T-cell (primary cell): ENCODE measurements at regions not wholly inside any gene's neighbourhood (a gene's known extent, or its start where the extent isn't known, plus 50 kb on each side); places are given as distances from the start of the nearest gene placed in this dataset.

ENCODE experiments used
- ATAC-seq, 4 experiments: fragments of 200-7000 bp in 3 of 4; fragments of 150-1000 bp in 1 of 4; cut with Tn5 transposase; replicated peaks in 1 of 4; 1 replicate in 3 of 4; 2 replicates in 1 of 4; pipeline ENCODE4 v1.10.0; 2021; ENCODE audit warnings: moderate library complexity in 3 of 4, mild to moderate bottlenecking in 2 of 4, moderate number of reproducible peaks in 1 of 4
- CTCF ChIA-PET, 2 donors: fragments of 300-600 bp; sonication (Branson Sonifier 250); formaldehyde crosslinking; loops; one replicate each; lab custom pipeline; 2022; ENCODE audit warnings: antibody characterized with exemption in 2 of 2; lab: Charles Lee
- POLR2A ChIA-PET, 2 donors: fragments of 300-600 bp; sonication (Branson Sonifier 250); formaldehyde crosslinking; loops; one replicate each; lab custom pipeline; 2022; ENCODE audit warnings: antibody characterized with exemption in 2 of 2; lab: Charles Lee
- DNase-seq, 35 experiments: peaks; one replicate each; pipeline versions ENCODE4 v3.0.0 to v3.0.0-alpha.2; 2013 to 2023
- H3K27ac ChIP-seq: one replicate; pipeline ENCODE4 v1.5.1; 2013; ENCODE audit warnings: low read length
- H3K27me3 ChIP-seq, 2 experiments: replicated peaks in 1 of 2; 1 replicate in 1 of 2; 2 replicates in 1 of 2; pipeline versions ENCODE4 v1.6.1 to v1.7.0; 2013; ENCODE audit warnings: low read length in 1 of 2, mixed read lengths in 1 of 2; ENCODE audit not compliant: control insufficient read depth in 2 of 2, insufficient read depth in 2 of 2; ENCODE audit errors: extremely low read depth in 1 of 2
- H3K36me3 ChIP-seq, 2 donors: 1 replicate in 1 of 2; 2 replicates in 1 of 2; pipeline versions ENCODE4 v1.6.1 to v1.7.0; 2013; ENCODE audit warnings: low read length in 1 of 2; ENCODE audit not compliant: control insufficient read depth in 2 of 2, insufficient read depth in 1 of 2; ENCODE audit errors: extremely low read depth in 1 of 2
- H3K4me1 ChIP-seq, 2 experiments: 1 replicate in 1 of 2; 2 replicates in 1 of 2; pipeline versions ENCODE4 v1.6.1 to v1.7.0; 2013; ENCODE audit warnings: low read length in 2 of 2, mixed read lengths in 1 of 2; ENCODE audit not compliant: insufficient read depth in 2 of 2, control insufficient read depth in 1 of 2; ENCODE audit errors: extremely low read depth in 1 of 2
- H3K4me3 ChIP-seq, 2 donors: 1 replicate in 1 of 2; 2 replicates in 1 of 2; pipeline versions ENCODE4 v1.5.1 to v1.7.0; 2013; ENCODE audit warnings: mild to moderate bottlenecking in 2 of 2, low read length in 1 of 2, moderate library complexity in 1 of 2; ENCODE audit not compliant: control insufficient read depth in 1 of 2; ENCODE audit errors: extremely low read depth in 1 of 2
- H3K9me3 ChIP-seq: 2 replicates; pipeline ENCODE4 v1.7.0; 2013
- H3K27ac Mint-ChIP-seq, 2 donors: one replicate each; pipeline ENCODE4 v1.8.0; 2020 to 2021; ENCODE audit warnings: mild to moderate bottlenecking in 2 of 2, mixed read lengths in 2 of 2
- H3K27me3 Mint-ChIP-seq, 2 donors: one replicate each; pipeline ENCODE4 v1.8.0; 2021 to 2022; ENCODE audit warnings: mixed read lengths in 2 of 2
- H3K36me3 Mint-ChIP-seq: one replicate; pipeline ENCODE4 v1.8.0; 2021; ENCODE audit warnings: mixed read lengths
- H3K4me1 Mint-ChIP-seq, 3 donors: one replicate each; pipeline ENCODE4 v1.8.0; 2020 to 2022; ENCODE audit warnings: mixed read lengths in 3 of 3, mild to moderate bottlenecking in 1 of 3
- H3K4me3 Mint-ChIP-seq, 3 donors: one replicate each; pipeline ENCODE4 v1.8.0; 2020 to 2022; ENCODE audit warnings: mild to moderate bottlenecking in 3 of 3, mixed read lengths in 3 of 3, moderate library complexity in 3 of 3
- H3K9me3 Mint-ChIP-seq, 3 donors: one replicate each; pipeline ENCODE4 v1.8.0; 2020 to 2022; ENCODE audit warnings: mixed read lengths in 3 of 3
- WGBS: methylation state at CpG from one replicate; pipeline ENCODE4 v1.1.5; 2013; ENCODE audit warnings: missing lambda C conversion rate; ENCODE audit not compliant: insufficient coverage; 5-methylcytosine and 5-hydroxymethylcytosine counted together

DNA sequence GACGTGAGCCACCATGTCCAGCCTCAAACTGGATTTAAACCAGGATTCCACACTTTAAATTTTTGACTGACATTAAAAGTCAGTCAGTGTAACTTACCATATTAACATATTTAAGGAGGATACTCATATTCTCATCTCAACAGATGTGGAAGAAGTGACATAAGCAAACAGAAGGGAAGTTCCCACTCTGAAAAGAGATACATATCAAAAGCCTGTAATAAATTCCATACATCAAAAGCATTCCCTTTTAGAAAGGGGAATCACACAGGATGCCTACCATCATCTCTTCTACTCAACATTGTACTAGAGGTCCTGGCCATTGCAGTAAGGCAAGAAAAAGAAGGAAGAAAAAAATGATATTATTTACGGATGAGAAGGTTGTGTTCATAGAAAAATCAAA is 618.2 kb upstream of the DIPK2B start:
- Mint-ChIP-seq H3K27ac (no peak overlapping the region), H3K4me3 (no peak overlapping the region), H3K4me1 (peaks cover 0 to 7% (median 0%) of the 10 kb centered on the region in 3 donors), H3K27me3 (no peaks in the 10 kb centered on the region), H3K36me3 (no peaks in the 10 kb centered on the region), H3K9me3 (no peaks in the 10 kb centered on the region)
- H3K9me3 ChIP-seq: no peaks in the 10 kb centered on the region
- H3K27me3 ChIP-seq: no peaks in the 10 kb centered on the region
- ChIA-PET POLR2A (no interaction called here), CTCF (no interaction called here)
- DNase-seq (no peak), ATAC-seq (no peak)
- H3K36me3 ChIP-seq: no peaks in the 10 kb centered on the region
- H3K27ac ChIP-seq: no peak overlapping the region
- no peak overlapping the region for H3K4me3 ChIP-seq
- no CpG with 5 or more reads among the region's 2 CpGs for WGBS
- no peaks in the 10 kb centered on the region for H3K4me1 ChIP-seq

- no peak overlapping the region for H3K27ac Mint-ChIP-seq
- DNase-seq: no peak
- H3K36me3 Mint-ChIP-seq: no peaks in the 10 kb centered on the region
- ATAC-seq: no peak
- CTCF ChIA-PET: interaction anchor here in 1 of 2 donors (0.6 kb wide), 1 partner anchor 560 kb away, joined by 3 read pairs; no protein-coding TSS in a partner anchor
- WGBS: no CpG with 5 or more reads among the region's 1 CpG
- Histone ChIP-seq H3K27ac (no peak overlapping the region), H3K9me3 (no peaks in the 10 kb centered on the region), H3K27me3 (no peaks in the 10 kb centered on the region), H3K4me1 (no peaks in the 10 kb centered on the region), H3K36me3 (no peaks in the 10 kb centered on the region), H3K4me3 (no peak overlapping the region)
- H3K27me3 Mint-ChIP-seq: no peaks in the 10 kb centered on the region
- POLR2A ChIA-PET: no interaction called here
- no peaks in the 10 kb centered on the region for H3K9me3 Mint-ChIP-seq
- no peak overlapping the region for H3K4me3 Mint-ChIP-seq
- H3K4me1 Mint-ChIP-seq: peaks cover 0 to 28% (median 2%) of the 10 kb centered on the region in 3 donors
These were observed 614.8 kb upstream of the DIPK2B start for GRCh38 chrX:45815441-45815840.

GRCh38 chrX:45811326-45811725 is 610.6 kb upstream of the DIPK2B start:
- no peak overlapping the region for H3K27ac ChIP-seq
- H3K36me3 ChIP-seq: no peaks in the 10 kb centered on the region
- Mint-ChIP-seq H3K36me3 (peaks cover 3% of the 10 kb centered on the region), H3K27me3 (no peaks in the 10 kb centered on the region), H3K4me3 (no peak overlapping the region), H3K9me3 (no peaks in the 10 kb centered on the region), H3K4me1 (peaks cover 17 to 61% (median 27%) of the 10 kb centered on the region in 3 donors), H3K27ac (peak overlapping the region; percentile 13 to 26)
- H3K9me3 ChIP-seq: no peaks in the 10 kb centered on the region
- no peak overlapping the region for H3K4me3 ChIP-seq
- H3K4me1 ChIP-seq: peaks cover 3 to 17% of the 10 kb centered on the region in 2 experiments
- no peaks in the 10 kb centered on the region for H3K27me3 ChIP-seq
- no peak for DNase-seq
- ATAC-seq: no peak
- ChIA-PET POLR2A (no interaction called here), CTCF (no interaction called here)
- no CpG with 5 or more reads among the region's 6 CpGs for WGBS

- Histone ChIP-seq H3K4me3 (peak overlapping the region in 1 of 2 donors; percentile 39), H3K27me3 (no peaks in the 10 kb centered on the region), H3K27ac (peak overlapping the region; percentile 94), H3K9me3 (no peaks in the 10 kb centered on the region), H3K36me3 (no peaks in the 10 kb centered on the region), H3K4me1 (peaks cover 3 to 27% of the 10 kb centered on the region in 2 experiments)
- peak in 2 of 35 experiments; percentile 4 to 58 for DNase-seq
- peak overlapping the region; percentile 94 to 96 for H3K27ac Mint-ChIP-seq
- peaks cover 3% of the 10 kb centered on the region for H3K36me3 Mint-ChIP-seq
- WGBS: 0% methylated on average over 1 of the region's 12 CpGs
- H3K27me3 Mint-ChIP-seq: peaks cover 0 to 8% of the 10 kb centered on the region in 2 donors
- H3K4me1 Mint-ChIP-seq: peaks cover 21 to 73% (median 54%) of the 10 kb centered on the region in 3 donors
- H3K4me3 Mint-ChIP-seq: peak overlapping the region; percentile 75 to 84 (median 78)
- CTCF ChIA-PET: interaction anchor here in 1 of 2 donors (0.9 to 1.4 kb wide), 4 partner anchors 8 to 41 kb away, joined by 3 read pairs; no protein-coding TSS in a partner anchor
- ATAC-seq: peak in 2 of 4 experiments; percentile 28 to 33
- H3K9me3 Mint-ChIP-seq: no peaks in the 10 kb centered on the region
- POLR2A ChIA-PET: interaction anchor here (0.6 to 0.8 kb wide), 3 partner anchors 39 to 113 kb away, joined by 3 to 8 read pairs (median 3); no protein-coding TSS in a partner anchor
These were observed 607.1 kb upstream of the DIPK2B start for GRCh38 chrX:45807572-45808425.

- H3K27me3 ChIP-seq: no peaks in the 10 kb centered on the region
- peaks cover 21 to 75% (median 59%) of the 10 kb centered on the region in 3 donors for H3K4me1 Mint-ChIP-seq
- no peaks in the 10 kb centered on the region for H3K36me3 ChIP-seq
- POLR2A ChIA-PET: interaction anchor here (0.5 to 1.0 kb wide), 6 partner anchors 10 to 49 kb away, joined by 3 to 4 read pairs (median 3); no protein-coding TSS in a partner anchor
- H3K9me3 Mint-ChIP-seq: no peaks in the 10 kb centered on the region
- DNase-seq (peak in 34 of 35 experiments; percentile 7 to 81 (median 40)), ATAC-seq (peak; percentile 83 to 93 (median 86))
- peaks cover 0 to 8% of the 10 kb centered on the region in 2 donors for H3K27me3 Mint-ChIP-seq
- H3K36me3 Mint-ChIP-seq: peaks cover 3% of the 10 kb centered on the region
- H3K27ac ChIP-seq: peak overlapping the region; percentile 94
- peaks cover 3 to 27% of the 10 kb centered on the region in 2 experiments for H3K4me1 ChIP-seq
- H3K9me3 ChIP-seq: no peaks in the 10 kb centered on the region
- H3K4me3 ChIP-seq: peak overlapping the region; percentile 35 to 39
- WGBS: 0% methylated on average over 3 of the region's 10 CpGs
- H3K27ac Mint-ChIP-seq: peak overlapping the region; percentile 94 to 96
- peak overlapping the region; percentile 75 to 84 (median 78) for H3K4me3 Mint-ChIP-seq
- CTCF ChIA-PET: interaction anchor here in 1 of 2 donors (1.0 to 1.4 kb wide), 3 partner anchors 36 to 45 kb away, joined by 3 to 7 read pairs (median 3); no protein-coding TSS in a partner anchor
These were observed 605.9 kb upstream of the DIPK2B start for GRCh38 chrX:45806410-45807121.

DNA sequence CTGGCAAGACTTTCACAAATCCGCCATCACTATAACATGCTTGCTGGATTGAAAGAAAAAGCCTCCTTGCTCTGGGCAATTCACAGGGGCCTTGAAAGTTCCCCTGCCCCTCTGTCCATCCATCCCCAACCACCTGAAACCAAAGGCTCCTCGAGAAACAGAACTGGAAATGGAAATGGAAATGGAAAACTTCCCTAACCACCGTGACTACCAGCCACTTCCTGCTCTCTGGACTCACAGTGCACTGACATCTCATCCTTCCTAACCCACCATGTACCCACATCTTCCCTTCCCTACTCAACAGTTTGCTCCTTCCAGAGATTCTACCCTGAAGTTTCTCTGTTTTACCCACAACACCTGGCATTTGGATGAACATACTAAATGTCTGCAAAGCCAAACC is 603.6 kb upstream of the DIPK2B start:
- Mint-ChIP-seq H3K36me3 (no peaks in the 10 kb centered on the region), H3K4me1 (peaks cover 28 to 72% (median 68%) of the 10 kb centered on the region in 3 donors), H3K9me3 (no peaks in the 10 kb centered on the region), H3K4me3 (no peak overlapping the region), H3K27ac (peak overlapping the region; percentile 58 to 83), H3K27me3 (peaks cover 0 to 8% of the 10 kb centered on the region in 2 donors)
- DNase-seq: no peak
- H3K36me3 ChIP-seq: no peaks in the 10 kb centered on the region
- H3K4me1 ChIP-seq: peaks cover 3 to 25% of the 10 kb centered on the region in 2 experiments
- H3K27me3 ChIP-seq: no peaks in the 10 kb centered on the region
- ATAC-seq: no peak
- H3K4me3 ChIP-seq: no peak overlapping the region
- ChIA-PET CTCF (no interaction called here), POLR2A (no interaction called here)
- H3K9me3 ChIP-seq: no peaks in the 10 kb centered on the region
- H3K27ac ChIP-seq: no peak overlapping the region
- WGBS: no CpG with 5 or more reads among the region's 3 CpGs
